ENCODE measurements at regions not wholly inside any gene's neighbourhood (a gene's known extent, or its start where the extent isn't known, plus 50 kb on each side); places are given as distances from the start of the nearest gene placed in this dataset.
"Not testable (repeated sequence)": the region's sequence is repeated elsewhere in the genome, so short reads cannot be mapped to it uniquely, and the experiment has no call there.

DNA sequence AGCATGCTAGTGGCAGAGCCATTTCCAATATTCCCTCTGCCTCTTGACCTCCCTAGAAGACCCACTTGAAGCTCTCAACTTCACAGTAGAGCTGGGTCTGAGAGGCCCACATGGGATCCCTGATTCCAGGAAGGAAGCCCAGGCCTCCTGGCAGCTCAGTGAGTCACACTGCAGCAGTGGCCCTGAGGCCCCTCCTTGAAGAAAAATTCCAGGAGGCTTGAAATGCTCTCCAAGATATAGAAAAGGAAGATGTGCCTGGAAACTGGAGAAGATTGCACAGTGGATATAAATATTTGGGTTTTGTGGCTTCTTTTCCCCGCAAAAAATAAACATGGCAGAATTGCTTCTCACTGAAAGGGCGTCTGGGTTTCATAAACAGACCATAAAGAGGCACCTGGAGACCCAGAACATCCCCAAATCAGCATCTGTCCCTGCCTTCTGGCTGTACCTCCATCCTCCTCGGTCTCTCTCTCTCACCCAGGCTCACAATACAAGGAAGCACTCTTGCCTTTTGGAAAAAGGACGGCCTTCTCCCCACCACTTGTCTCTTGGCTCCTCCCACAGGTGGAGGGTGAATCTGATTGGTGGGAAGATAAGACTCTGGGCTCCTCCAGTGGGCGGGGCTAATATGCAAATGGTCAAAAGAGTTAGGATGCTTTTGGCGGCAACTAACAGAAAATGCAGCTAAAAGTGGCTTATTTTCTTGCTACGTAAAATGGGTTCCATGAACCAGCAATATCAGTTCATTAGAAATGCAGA lies 200.0 kb upstream of the SULF2 start:
- no peak overlapping the region for H3K4me3 ChIP-seq (ENCODE audit: low read depth, low read length)
- DNase-seq (ENCODE audit: low read depth): no peak
- TF ChIP-seq, protein P1, sequence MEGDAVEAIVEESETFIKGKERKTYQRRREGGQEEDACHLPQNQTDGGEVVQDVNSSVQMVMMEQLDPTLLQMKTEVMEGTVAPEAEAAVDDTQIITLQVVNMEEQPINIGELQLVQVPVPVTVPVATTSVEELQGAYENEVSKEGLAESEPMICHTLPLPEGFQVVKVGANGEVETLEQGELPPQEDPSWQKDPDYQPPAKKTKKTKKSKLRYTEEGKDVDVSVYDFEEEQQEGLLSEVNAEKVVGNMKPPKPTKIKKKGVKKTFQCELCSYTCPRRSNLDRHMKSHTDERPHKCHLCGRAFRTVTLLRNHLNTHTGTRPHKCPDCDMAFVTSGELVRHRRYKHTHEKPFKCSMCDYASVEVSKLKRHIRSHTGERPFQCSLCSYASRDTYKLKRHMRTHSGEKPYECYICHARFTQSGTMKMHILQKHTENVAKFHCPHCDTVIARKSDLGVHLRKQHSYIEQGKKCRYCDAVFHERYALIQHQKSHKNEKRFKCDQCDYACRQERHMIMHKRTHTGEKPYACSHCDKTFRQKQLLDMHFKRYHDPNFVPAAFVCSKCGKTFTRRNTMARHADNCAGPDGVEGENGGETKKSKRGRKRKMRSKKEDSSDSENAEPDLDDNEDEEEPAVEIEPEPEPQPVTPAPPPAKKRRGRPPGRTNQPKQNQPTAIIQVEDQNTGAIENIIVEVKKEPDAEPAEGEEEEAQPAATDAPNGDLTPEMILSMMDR (IDR thresholded peaks at IDR 0.05; ENCODE audit: low read depth, low read length, missing control alignments): no peak

DNA sequence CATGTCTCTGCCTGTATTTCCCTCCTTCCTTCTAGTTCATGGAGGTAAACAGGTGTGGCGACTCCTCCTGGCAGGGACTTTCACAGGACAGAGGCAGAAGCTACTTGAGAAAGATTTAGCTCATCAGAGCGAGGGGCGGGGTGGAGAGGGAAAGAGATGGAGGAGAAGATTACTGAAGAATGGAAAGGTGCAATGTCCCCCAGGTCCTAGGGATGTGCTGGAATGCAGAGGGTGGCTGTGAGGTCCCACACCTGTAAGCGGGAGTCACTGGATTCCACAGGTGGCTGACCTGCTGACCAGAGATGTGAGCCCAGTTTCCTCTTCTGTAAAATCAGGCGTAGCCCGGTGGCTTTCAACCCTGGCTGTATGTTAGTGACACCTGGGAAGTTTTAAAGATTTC lies 199.2 kb upstream of the SULF2 start:
- DNase-seq (ENCODE audit: low read depth): no peak
- TF ChIP-seq, protein P1 (IDR thresholded peaks at IDR 0.05; ENCODE audit: low read depth, low read length, missing control alignments): no peak
- H3K4me3 ChIP-seq (ENCODE audit: low read depth, low read length): no peak overlapping the region

DNA sequence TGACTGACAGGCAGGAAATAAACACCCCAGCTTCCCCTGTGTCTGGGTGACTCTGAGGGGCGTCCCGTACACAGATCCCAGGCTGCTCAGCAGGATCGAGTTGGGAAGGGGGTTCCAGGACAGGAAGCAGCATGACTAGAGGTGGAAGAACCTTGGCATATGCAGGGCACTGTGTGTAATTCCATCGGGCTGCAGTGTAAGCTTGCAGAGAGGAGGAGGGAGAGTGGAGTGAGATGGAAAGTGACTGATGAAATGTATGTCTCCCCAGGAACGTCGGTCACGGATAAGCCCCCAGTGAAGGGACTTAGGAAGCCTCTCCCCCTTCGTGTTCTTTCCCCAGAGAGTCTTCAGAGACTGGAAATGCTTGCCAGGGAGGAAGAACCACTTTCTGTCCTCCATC lies 198.4 kb upstream of the SULF2 start:
- H3K4me3 ChIP-seq (ENCODE audit: low read depth, low read length); DNase-seq (ENCODE audit: low read depth): not testable (repeated sequence)

DNA sequence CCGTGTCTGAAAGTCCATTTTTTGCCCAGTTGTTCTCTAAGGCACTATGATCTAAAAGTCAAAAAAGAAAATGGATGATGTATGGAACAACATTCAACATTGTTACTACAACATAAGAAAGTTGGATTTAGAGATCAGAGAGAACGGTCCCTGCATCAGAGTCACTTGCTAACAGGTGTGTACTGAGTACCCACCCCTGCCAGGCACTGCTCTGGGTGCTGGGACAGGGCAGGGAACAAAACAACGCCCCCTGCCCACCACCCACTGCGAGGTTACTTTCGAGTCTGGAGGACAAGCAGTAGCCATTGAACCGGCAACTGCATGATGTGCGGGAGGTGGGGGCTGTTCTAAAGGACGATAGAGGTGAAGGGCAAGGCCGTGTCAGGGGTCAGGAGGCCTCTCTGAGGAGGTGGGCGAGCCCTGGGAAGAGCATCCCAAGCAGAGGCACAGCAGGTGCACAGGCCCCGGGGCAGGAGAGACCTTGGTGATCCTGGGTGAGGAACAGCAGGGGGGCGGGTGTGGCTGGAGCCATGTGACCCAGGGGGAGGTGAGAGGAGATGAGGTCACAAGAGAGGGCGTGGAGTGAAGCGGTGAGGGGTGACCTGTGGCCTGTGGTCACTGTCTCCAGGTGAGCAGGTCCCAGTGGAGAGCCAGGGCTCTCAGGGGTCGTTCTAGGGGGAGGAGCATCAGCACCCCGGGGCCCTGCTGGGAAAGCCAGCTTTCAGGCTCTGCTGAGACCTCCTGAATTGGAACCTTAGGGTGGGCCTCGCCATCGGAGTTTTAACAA lies 197.5 kb upstream of the SULF2 start:
- no peak overlapping the region for H3K4me3 ChIP-seq (ENCODE audit: low read depth, low read length)
- DNase-seq (ENCODE audit: low read depth): no peak
- TF ChIP-seq, protein P1 (IDR thresholded peaks at IDR 0.05; ENCODE audit: low read depth, low read length, missing control alignments): no peak

DNA sequence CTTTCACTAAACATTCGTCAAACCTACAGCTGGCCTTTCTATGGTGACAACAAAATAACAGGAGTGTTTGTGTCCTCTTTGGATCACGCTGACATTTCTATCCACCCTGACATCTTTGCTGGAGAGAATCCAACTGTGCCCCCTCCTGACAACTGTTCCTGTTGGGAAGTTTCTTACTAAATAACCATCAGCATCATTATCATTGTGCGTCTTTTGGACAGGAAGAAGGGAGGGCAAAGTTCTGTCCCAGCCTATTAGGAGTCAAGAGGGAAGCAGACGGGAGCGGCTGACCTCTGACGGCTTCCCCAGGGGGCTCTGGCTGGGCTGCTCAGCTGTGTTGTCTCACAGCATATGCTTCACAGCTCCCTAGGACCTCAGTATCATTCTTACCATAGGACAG lies 195.9 kb upstream of the SULF2 start:
- no peak for DNase-seq (ENCODE audit: low read depth)
- H3K4me3 ChIP-seq (ENCODE audit: low read depth, low read length): no peak overlapping the region
- TF ChIP-seq, protein P1 (IDR thresholded peaks at IDR 0.05; ENCODE audit: low read depth, low read length, missing control alignments): no peak

DNA sequence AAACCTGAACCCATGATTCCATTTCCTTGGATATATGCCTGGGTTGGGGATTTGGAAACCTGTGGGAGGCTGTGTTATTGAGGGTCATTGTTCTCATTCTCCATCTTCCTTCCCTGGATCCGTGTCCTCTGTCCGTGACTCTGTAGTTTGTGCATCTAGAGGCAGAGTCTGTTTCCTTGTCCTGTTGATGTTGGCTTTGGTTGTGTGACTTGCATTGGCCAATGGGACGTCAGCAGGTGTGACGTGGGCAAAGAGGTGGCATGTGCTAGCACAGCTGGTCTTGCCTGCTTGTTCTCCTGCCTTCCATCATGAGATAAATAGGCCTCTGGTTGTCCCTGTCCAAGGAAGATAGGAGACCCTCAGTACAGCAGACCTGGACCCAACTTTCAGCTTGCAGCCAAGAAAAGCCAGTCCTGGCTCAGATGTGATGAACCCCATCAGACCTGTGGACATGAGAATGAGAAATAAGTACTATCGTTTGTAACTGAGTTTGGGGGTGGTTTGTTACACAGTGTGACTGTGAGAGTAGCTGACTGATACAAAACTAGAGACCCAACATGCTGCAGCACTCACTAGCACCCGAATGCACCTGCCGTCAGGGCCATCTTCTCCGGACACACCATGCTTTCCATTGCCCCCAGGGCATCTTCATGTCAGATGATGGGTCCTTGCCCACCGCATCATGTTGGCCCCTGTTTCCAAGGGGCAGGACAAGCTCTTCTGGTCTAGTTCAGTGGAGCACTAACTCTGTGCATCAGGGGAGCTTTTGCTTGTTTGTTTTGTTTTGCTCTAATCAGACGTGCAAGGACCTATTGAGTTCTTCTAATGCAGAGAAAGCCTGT lies 195.3 kb upstream of the SULF2 start:
- no peak for DNase-seq (ENCODE audit: low read depth)
- H3K4me3 ChIP-seq (ENCODE audit: low read depth, low read length): no peak overlapping the region
- TF ChIP-seq, protein P1 (IDR thresholded peaks at IDR 0.05; ENCODE audit: low read depth, low read length, missing control alignments): no peak

DNA sequence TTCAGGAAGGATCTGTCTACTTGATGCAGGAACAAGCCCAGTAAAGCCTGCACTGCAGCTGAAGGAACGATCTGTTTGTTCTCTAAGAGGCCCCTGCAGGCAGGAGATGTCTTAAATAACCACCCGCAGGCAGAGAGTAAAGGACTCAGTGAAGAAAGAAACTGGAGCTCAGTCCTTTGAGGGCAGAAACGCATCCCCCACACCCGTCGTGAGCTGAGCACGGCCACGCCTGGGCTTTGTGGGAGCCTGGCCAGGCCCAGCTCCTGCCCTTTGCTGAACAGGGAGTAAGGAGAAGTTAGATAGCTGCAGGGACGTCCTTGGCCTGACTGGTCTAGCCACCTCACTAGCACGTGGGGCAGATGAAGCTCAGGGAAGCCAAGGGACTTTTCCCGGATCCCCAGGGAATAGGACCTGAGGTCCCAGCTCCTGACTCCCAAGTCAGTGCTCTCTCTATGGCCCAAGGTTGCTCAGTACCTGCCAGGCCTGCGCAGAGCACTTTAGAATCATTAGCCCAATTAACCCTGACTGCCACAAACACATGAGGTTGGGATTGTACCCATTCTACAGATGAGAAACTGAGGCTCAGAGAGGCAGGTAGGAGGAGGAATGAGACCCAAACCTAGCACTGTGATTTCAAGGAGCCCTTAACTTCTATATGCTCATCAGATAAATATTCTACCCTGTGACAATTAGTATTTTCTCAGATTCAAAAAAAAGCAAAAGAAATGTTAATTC lies 194.2 kb upstream of the SULF2 start:
- not testable (repeated sequence) for DNase-seq (ENCODE audit: low read depth); H3K4me3 ChIP-seq (ENCODE audit: low read depth, low read length)

DNA sequence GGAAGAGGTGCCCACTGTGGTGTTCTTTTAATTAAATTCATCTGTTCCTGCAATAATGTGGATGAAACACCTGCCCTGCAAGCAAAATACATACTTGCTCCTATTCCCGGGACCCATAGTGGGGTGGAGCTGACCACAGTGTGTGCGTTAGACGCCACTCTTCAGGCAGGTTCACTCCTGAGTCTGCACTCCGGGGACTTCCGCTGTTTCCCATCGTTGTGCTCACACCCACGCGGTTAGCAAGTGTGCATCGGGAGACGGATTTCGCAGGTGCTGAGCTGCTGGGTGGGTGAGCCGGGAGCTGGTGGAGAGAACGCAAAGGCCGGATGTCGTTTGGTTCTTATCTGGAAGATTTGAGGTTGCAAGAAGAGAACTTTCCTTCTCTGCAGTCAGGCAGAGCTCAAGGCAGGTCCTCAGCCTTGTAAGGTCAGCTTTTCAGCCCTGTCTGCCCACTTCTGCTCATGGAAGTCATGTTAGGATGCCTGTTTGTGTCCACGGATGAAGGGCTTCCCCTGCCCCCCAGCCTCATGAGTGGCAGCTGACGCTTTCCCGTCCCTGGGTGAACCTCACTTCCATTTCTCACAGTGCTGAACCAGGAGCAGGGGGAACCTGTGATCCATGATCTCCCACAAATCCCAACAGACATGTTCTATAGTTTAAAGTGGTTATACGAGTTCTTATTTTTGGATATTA lies 193.3 kb upstream of the SULF2 start:
- DNase-seq (ENCODE audit: low read depth); H3K4me3 ChIP-seq (ENCODE audit: low read depth, low read length): not testable (repeated sequence)

DNA sequence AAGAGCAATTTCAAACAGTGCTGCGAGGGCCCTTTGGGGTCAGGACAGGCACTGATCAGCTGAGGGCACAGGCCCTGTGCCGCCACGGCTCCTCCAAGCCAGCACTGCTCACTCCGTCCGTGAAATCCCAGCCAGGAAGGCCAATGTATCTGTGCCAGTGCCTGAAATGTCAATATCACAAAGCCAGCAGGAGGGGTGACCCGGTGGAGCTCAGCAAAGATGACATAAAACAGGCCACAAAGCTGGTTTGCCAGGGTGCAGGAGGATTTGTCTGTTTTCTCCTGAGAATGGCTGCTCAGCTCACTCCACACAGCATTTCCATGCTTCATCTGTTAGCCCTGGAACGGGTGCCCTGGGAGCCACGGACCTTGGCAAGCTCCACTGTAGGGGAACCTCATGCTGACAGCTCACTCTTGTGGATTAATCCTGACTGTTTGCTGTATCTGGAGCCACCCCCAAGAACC lies 192.5 kb upstream of the SULF2 start:
- H3K4me3 ChIP-seq (ENCODE audit: low read depth, low read length): not testable (repeated sequence)

DNA sequence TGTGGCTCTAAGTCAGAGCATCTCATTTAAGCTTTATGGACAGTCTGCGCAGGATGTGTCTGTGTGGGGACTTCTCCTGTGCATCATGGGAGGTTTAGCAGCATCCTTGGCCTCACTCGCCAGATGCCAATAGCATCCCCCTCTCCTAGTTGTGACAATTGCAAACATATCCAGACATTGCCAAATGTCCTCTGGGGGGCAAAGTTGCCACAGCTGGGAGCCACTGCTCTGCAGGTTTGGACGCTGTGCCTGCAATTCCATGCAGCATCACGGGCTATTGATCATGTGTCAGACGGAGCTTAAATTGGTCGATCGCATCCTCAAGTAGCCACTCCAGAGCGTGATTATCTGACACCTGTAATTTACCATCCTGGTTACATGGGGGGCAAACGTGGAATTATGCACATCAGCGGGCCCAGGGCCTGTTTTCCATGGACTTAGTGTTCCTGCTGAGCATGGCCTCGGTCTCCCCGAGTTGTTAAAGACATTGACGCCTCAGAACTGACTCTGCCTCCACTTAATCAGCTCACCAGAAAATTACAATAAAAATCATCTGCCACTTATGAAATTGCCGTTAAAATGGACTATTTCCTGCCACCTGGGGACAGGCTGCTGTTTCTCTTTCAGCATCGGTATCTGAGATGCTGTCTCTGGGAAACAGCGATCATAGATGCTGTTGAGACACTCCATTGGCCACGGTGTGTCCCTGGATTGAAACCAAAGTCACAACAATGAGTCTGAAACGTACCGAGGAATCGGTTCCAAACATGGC lies 191.9 kb upstream of the SULF2 start:
- not testable (repeated sequence) for H3K4me3 ChIP-seq (ENCODE audit: low read depth, low read length); DNase-seq (ENCODE audit: low read depth)

More for the DNA sequence above, 192.5 kb upstream of the SULF2 start:
- not testable (repeated sequence) for DNase-seq (ENCODE audit: low read depth)

Data from GM12864 (cell line).